Neural cell (in vitro differentiated cells): ENCODE measurements at regions not wholly inside any gene's neighbourhood (a gene's known extent, or its start where the extent isn't known, plus 50 kb on each side); places are given as distances from the start of the nearest gene placed in this dataset.
"Not testable (repeated sequence)": the region's sequence is repeated elsewhere in the genome, so short reads cannot be mapped to it uniquely, and the experiment has no call there.

ENCODE experiments used
- H2AFZ ChIP-seq: fragments of 200-600, 300-800 bp; sonication (generic), shearing (Covaris generic); 2 replicates; pipeline ENCODE4 v1.6.0; 2014; ENCODE audit warnings: low read depth, mild to moderate bottlenecking, antibody characterized with exemption, low read length, moderate library complexity
- H3F3A ChIP-seq: fragments of 200-600 bp; shearing (Covaris generic); 2 replicates; pipeline ENCODE4 v1.6.1; 2016; ENCODE audit warnings: mild to moderate bottlenecking, moderate library complexity, mixed read lengths, antibody characterized with exemption, low read length; ENCODE audit not compliant: insufficient read depth, poor library complexity, severe bottlenecking
- H3K27ac ChIP-seq: fragments of 200-600, 300-800 bp; sonication (generic), shearing (Covaris generic); 2 replicates; pipeline ENCODE4 v1.5.1; 2014; ENCODE audit warnings: mild to moderate bottlenecking, low read length, moderate library complexity
- H3K27me3 ChIP-seq: fragments of 300-800, 200-600 bp; sonication (generic), shearing (Covaris generic); 2 replicates; pipeline ENCODE4 v1.6.0; 2014; ENCODE audit warnings: mild to moderate bottlenecking, low read depth, low read length, moderate library complexity; ENCODE audit not compliant: insufficient read depth
- H3K36me3 ChIP-seq: fragments of 300-800, 200-600 bp; sonication (generic), shearing (Covaris generic); 2 replicates; pipeline ENCODE4 v1.5.1; 2014; ENCODE audit warnings: mild to moderate bottlenecking, antibody characterized with exemption, low read length, moderate library complexity; ENCODE audit not compliant: insufficient read depth
- H3K4me2 ChIP-seq: fragments of 300-800, 200-600 bp; sonication (generic), shearing (Covaris generic); 2 replicates; pipeline ENCODE4 v1.6.0; 2014; ENCODE audit warnings: mild to moderate bottlenecking, low read length
- H3K4me3 ChIP-seq: fragments of 300-800, 200-600 bp; sonication (generic), shearing (Covaris generic); 2 replicates; pipeline ENCODE4 v1.5.1; 2014; ENCODE audit warnings: mild to moderate bottlenecking, low read length, moderate library complexity
- H3K79me2 ChIP-seq: fragments of 200-600 bp; shearing (Covaris generic); replicated peaks from 2 replicates; pipeline ENCODE4 v1.6.0; 2014; ENCODE audit warnings: mild to moderate bottlenecking, low read length, moderate library complexity; ENCODE audit not compliant: insufficient read depth
- H3K9ac ChIP-seq: fragments of 300-800, 200-600 bp; sonication (generic), shearing (Covaris generic); 2 replicates; pipeline ENCODE4 v1.6.1; 2016; ENCODE audit warnings: mild to moderate bottlenecking, low read length, mixed read lengths
- H3K9me2 ChIP-seq: fragments of 200-600 bp; shearing (Covaris generic); 2 replicates; pipeline ENCODE4 v1.6.1; 2016; ENCODE audit warnings: mild to moderate bottlenecking, low read length, mixed read lengths; ENCODE audit not compliant: insufficient read depth
- H3K9me3 ChIP-seq: fragments of 200-600, 300-800 bp; sonication (generic), shearing (Covaris generic); 2 replicates; pipeline ENCODE4 v1.6.1; 2016; ENCODE audit warnings: mild to moderate bottlenecking, mixed run types, low read length, moderate library complexity, mixed read lengths
- H4K20me1 ChIP-seq: fragments of 200-600 bp; shearing (Covaris generic); 2 replicates; pipeline ENCODE4 v1.6.1; 2016; ENCODE audit warnings: mild to moderate bottlenecking, mixed run types; ENCODE audit not compliant: insufficient read depth
- CTCF ChIP-seq: fragments of 450-650 bp; IDR thresholded peaks from 2 replicates; pipeline ENCODE4 v1.5.1; 2014; ENCODE audit warnings: antibody characterized with exemption, mild to moderate bottlenecking, moderate library complexity; ENCODE audit not compliant: poor library complexity, severe bottlenecking
- EP300 ChIP-seq: fragments of 450-650 bp; conservative IDR thresholded peaks from 2 replicates; pipeline ENCODE4 v1.6.1; 2014; ENCODE audit warnings: antibody characterized with exemption, mild to moderate bottlenecking, moderate library complexity; ENCODE audit not compliant: poor library complexity, severe bottlenecking
- EZH2 ChIP-seq: fragments of 200-600, 300-800 bp; shearing (Covaris generic), sonication (generic); IDR thresholded peaks from 2 replicates; pipeline ENCODE4 v1.6.1; 2014; ENCODE audit warnings: antibody characterized with exemption, low read length, borderline replicate concordance, mild to moderate bottlenecking; ENCODE audit not compliant: insufficient read depth, poor library complexity, severe bottlenecking
- MXI1 ChIP-seq: fragments of 450-650 bp; conservative IDR thresholded peaks from 2 replicates; pipeline ENCODE4 v1.6.1; 2014; ENCODE audit warnings: antibody characterized with exemption, mild to moderate bottlenecking; ENCODE audit not compliant: poor library complexity, severe bottlenecking
- POLR2AphosphoS5 ChIP-seq: IDR thresholded peaks from 2 replicates; pipeline ENCODE4 v1.6.1; 2012
- RAD21 ChIP-seq: fragments of 450-650 bp; conservative IDR thresholded peaks from 2 replicates; pipeline ENCODE4 v1.6.1; 2014; ENCODE audit warnings: antibody characterized with exemption, mild to moderate bottlenecking, moderate library complexity
- REST ChIP-seq: IDR thresholded peaks from 2 replicates; pipeline ENCODE4 v1.6.1; 2012; ENCODE audit warnings: borderline replicate concordance
- SMC3 ChIP-seq: fragments of 450-650 bp; conservative IDR thresholded peaks from 2 replicates; pipeline ENCODE4 v1.6.1; 2014; ENCODE audit warnings: antibody characterized with exemption, mild to moderate bottlenecking, moderate library complexity; ENCODE audit not compliant: poor library complexity
- TAF1 ChIP-seq: IDR thresholded peaks from 2 replicates; pipeline ENCODE4 v1.6.1; 2012; ENCODE audit warnings: low read depth

- Histone ChIP-seq H3K4me2 (no peak overlapping the region), H3K27me3 (no peaks in the 10 kb centered on the region), H3K9me3 (no peaks in the 10 kb centered on the region), H4K20me1 (no peaks in the 10 kb centered on the region), H3K9me2 (no peaks in the 10 kb centered on the region), H3K79me2 (no peaks in the 10 kb centered on the region), H3K36me3 (no peaks in the 10 kb centered on the region), H2AFZ (no peak overlapping the region), H3K4me3 (no peak overlapping the region), H3K9ac (no peak overlapping the region), H3K27ac (no peak overlapping the region), H3F3A (no peaks in the 10 kb centered on the region)
- TF ChIP-seq REST (no peak), TAF1 (no peak), EP300 (no peak), SMC3 (no peak), CTCF (no peak), POLR2AphosphoS5 (no peak), EZH2 (no peak), RAD21 (no peak), MXI1 (no peak)
Observed at GRCh38 chr7:142468871-142469665, 211.2 kb upstream of the PRSS58 start.

- H4K20me1 ChIP-seq, H3K9me3 ChIP-seq, H2AFZ ChIP-seq, H3K9me2 ChIP-seq, H3K79me2 ChIP-seq, H3K36me3 ChIP-seq, H3F3A ChIP-seq, H3K27ac ChIP-seq, H3K9ac ChIP-seq, H3K4me3 ChIP-seq, H3K27me3 ChIP-seq, H3K4me2 ChIP-seq: not testable (repeated sequence)
Observed at GRCh38 chr7:142467056-142467655, 209.3 kb upstream of the PRSS58 start.
